Erythroblast (primary cell): ENCODE measurements at regions not wholly inside any gene's neighbourhood (a gene's known extent, or its start where the extent isn't known, plus 50 kb on each side); places are given as distances from the start of the nearest gene placed in this dataset.

Source experiments
- GATA1 ChIP-seq: IDR thresholded peaks from 2 replicates; pipeline ENCODE4 v1.6.1; 2011; ENCODE audit warnings: low read depth, mild to moderate bottlenecking, control low read depth, low read length, moderate library complexity
- POLR2A ChIP-seq: IDR thresholded peaks from 2 replicates; pipeline ENCODE4 v1.6.1; 2011; ENCODE audit warnings: mild to moderate bottlenecking, low read length

DNA sequence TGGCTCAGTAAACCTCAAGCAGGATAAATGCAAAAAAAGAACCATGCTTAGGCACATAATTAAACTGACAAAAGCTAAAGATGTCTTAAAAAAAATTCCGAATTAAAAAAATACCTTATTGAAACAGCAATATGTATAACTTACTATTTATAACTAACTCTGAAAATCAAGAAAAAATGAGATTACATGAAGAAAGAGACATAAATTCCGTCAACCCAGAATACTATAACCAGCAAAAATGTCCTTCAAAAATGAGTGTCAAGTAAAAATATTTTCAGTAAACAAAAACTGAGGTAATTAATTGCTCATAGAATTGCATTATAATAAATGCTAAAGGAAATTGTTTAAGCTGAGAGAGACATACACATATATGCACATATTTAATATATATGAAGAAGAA is 474.5 kb upstream of the SYT4 start:
- no peak for TF ChIP-seq POLR2A
- no peak for TF ChIP-seq GATA1
